HAP-1 (cell line): ENCODE measurements at regions not wholly inside any gene's neighbourhood (a gene's known extent, or its start where the extent isn't known, plus 50 kb on each side); places are given as distances from the start of the nearest gene placed in this dataset.

ENCODE experiments used
- DNase-seq, 2 experiments: peaks; one replicate each; pipeline ENCODE4 v3.0.0-alpha.2; 2016 to 2020; ENCODE audit warnings: low spot score in 2 of 2
- H3K27me3 ChIP-seq: fragments of 250-450 bp; sonication (Bioruptor Pico); 2 replicates; pipeline ENCODE4 v1.5.1; 2020; ENCODE audit warnings: low read depth, mild to moderate bottlenecking, moderate library complexity
- H3K36me3 ChIP-seq: fragments of 250-450 bp; sonication (Bioruptor Pico); replicated peaks from 2 replicates; pipeline ENCODE4 v1.5.1; 2020; ENCODE audit warnings: mild to moderate bottlenecking
- H3K4me1 ChIP-seq: fragments of 250-450 bp; sonication (Bioruptor Pico); 2 replicates; pipeline ENCODE4 v1.5.1; 2020; ENCODE audit warnings: mild to moderate bottlenecking
- H3K4me3 ChIP-seq: fragments of 250-450 bp; sonication (Bioruptor Pico); 2 replicates; pipeline ENCODE4 v1.5.1; 2020; ENCODE audit warnings: mild to moderate bottlenecking, moderate library complexity
- H3K9me3 ChIP-seq: fragments of 250-450 bp; sonication (Bioruptor Pico); 2 replicates; pipeline ENCODE4 v1.5.1; 2020; ENCODE audit warnings: mild to moderate bottlenecking, moderate library complexity
- in situ Hi-C: fragments of 300-500 bp; cut with MboI; formaldehyde crosslinking; loops from 3 replicates; pipeline ENCODE4 v1.14.3; 2020; ENCODE audit warnings: low sequenced_read_pairs, inconsistent platforms, mixed read lengths

GRCh38 chr13:106145997-106146864 lies 389.2 kb downstream of the EFNB2 start:
- H3K9me3 ChIP-seq: no peaks in the 10 kb centered on the region
- H3K4me3 ChIP-seq: no peak overlapping the region
- no peaks in the 10 kb centered on the region for H3K36me3 ChIP-seq
- H3K4me1 ChIP-seq: no peaks in the 10 kb centered on the region
- DNase-seq: no peak
- H3K27me3 ChIP-seq: no peaks in the 10 kb centered on the region
- in situ Hi-C loops: no loop called here

DNA sequence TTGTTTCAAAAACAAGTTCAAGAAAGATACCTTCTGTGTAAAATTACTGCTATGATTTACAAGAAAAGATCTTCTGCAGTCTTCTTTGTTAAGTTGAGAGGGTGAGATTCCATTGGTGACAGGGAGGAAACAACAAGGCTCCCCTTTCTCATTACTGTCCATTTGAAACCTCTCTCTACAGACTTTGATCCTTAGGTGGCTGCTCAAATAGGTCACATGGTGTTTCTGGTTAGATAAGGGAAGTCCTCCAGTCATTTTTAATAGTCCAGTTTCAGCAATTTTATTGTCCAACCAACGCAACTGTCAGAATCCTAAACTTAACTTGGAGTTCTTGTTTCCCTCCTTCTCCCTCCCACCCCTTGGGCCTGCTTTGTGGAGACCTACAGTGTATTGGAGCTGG lies 390.4 kb downstream of the EFNB2 start:
- DNase-seq: no peak
- H3K4me3 ChIP-seq: no peak overlapping the region
- H3K36me3 ChIP-seq: no peaks in the 10 kb centered on the region
- no peaks in the 10 kb centered on the region for H3K27me3 ChIP-seq
- in situ Hi-C loops: no loop called here
- no peaks in the 10 kb centered on the region for H3K4me1 ChIP-seq
- no peaks in the 10 kb centered on the region for H3K9me3 ChIP-seq

DNA sequence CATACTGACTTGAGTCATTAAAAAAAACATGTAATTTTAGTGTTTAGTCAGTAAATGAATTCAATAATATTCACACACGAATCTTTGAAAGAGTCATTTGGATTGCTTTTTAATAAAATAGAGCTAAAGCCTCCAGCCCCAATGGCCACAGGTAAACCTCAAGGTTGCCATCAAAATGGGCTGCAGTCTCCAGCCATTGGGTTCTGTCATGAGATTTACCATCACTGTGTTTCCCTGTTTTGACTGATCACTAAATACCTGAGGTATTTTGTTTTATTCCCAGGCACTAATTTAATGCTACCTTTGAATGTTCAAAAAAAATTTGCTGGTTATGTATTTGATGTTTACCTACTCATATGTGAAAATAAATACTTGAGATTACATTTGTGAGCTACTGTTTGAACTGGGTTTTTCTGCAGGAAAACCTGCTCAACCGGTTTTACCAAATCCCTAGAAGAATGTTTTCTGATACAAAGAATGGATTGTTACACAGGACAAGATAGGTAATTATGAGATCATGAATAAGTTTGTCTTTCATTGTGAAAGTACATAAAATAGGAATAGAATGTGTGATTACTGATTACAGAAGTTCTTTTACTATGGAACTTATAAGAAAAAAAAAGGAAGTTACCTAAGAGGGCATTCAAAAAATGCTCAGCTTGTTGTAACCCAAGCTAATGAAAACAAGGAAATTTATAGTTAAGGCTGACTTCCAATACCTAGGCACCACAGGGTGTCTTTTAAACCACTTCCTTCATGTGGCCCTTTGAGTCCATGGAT lies 391.3 kb downstream of the EFNB2 start:
- H3K4me1 ChIP-seq: no peaks in the 10 kb centered on the region
- in situ Hi-C loops: no loop called here
- no peaks in the 10 kb centered on the region for H3K36me3 ChIP-seq
- H3K4me3 ChIP-seq: no peak overlapping the region
- no peaks in the 10 kb centered on the region for H3K9me3 ChIP-seq
- no peak for DNase-seq
- H3K27me3 ChIP-seq: no peaks in the 10 kb centered on the region

GRCh38 chr13:106143392-106143791 lies 392.1 kb downstream of the EFNB2 start:
- no peaks in the 10 kb centered on the region for H3K9me3 ChIP-seq
- H3K4me1 ChIP-seq: no peaks in the 10 kb centered on the region
- no peak for DNase-seq
- H3K36me3 ChIP-seq: no peaks in the 10 kb centered on the region
- in situ Hi-C loops: no loop called here
- H3K27me3 ChIP-seq: 0 out of 2 replicates have a peak, but pooled peaks cover 2% of the 10 kb centered on the region
- H3K4me3 ChIP-seq: no peak overlapping the region

GRCh38 chr13:106140476-106140875 lies 395.0 kb downstream of the EFNB2 start:
- no peak overlapping the region for H3K4me3 ChIP-seq
- no peaks in the 10 kb centered on the region for H3K9me3 ChIP-seq
- H3K36me3 ChIP-seq: no peaks in the 10 kb centered on the region
- 0 out of 2 replicates have a peak, but pooled peaks cover 2% of the 10 kb centered on the region for H3K27me3 ChIP-seq
- no peaks in the 10 kb centered on the region for H3K4me1 ChIP-seq
- DNase-seq: no peak
- in situ Hi-C loops: no loop called here

DNA sequence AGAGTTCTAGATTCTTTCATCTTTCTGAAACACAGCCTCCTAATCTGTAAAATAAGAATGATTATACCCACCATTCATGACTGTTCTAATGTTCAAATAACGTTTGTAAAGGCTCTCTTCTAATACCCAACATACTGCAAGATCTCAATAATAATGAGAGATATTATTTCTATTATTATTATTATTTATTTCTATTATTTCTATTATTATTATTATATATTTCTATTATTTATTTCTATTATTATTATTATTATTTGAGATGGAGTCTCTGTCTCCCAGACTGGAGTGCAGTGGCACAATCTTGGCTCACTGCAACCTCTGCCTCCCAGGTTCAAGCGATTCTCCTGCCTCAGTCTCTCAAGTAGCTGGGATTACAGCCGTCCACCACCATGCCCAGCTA lies 395.5 kb downstream of the EFNB2 start:
- Histone ChIP-seq H3K9me3 (no peaks in the 10 kb centered on the region), H3K4me1 (no peaks in the 10 kb centered on the region), H3K4me3 (no peak overlapping the region), H3K36me3 (no peaks in the 10 kb centered on the region), H3K27me3 (0 out of 2 replicates have a peak, but pooled peaks cover 2% of the 10 kb centered on the region)
- DNase-seq: no peak
- in situ Hi-C loops: no loop called here

GRCh38 chr13:106139377-106139776 lies 396.1 kb downstream of the EFNB2 start:
- Histone ChIP-seq H3K4me1 (no peaks in the 10 kb centered on the region), H3K4me3 (no peak overlapping the region), H3K9me3 (no peaks in the 10 kb centered on the region), H3K27me3 (0 out of 2 replicates have a peak, but pooled peaks cover 2% of the 10 kb centered on the region), H3K36me3 (no peaks in the 10 kb centered on the region)
- DNase-seq: no peak
- in situ Hi-C loops: no loop called here

- no peaks in the 10 kb centered on the region for H3K4me1 ChIP-seq
- H3K27me3 ChIP-seq: 0 out of 2 replicates have a peak, but pooled peaks cover 2% of the 10 kb centered on the region
- no peak overlapping the region for H3K4me3 ChIP-seq
- in situ Hi-C loops: no loop called here
- no peak for DNase-seq
- H3K36me3 ChIP-seq: no peaks in the 10 kb centered on the region
- H3K9me3 ChIP-seq: no peaks in the 10 kb centered on the region
Measured at GRCh38 chr13:106138620-106139019, 396.8 kb downstream of the EFNB2 start.

DNA sequence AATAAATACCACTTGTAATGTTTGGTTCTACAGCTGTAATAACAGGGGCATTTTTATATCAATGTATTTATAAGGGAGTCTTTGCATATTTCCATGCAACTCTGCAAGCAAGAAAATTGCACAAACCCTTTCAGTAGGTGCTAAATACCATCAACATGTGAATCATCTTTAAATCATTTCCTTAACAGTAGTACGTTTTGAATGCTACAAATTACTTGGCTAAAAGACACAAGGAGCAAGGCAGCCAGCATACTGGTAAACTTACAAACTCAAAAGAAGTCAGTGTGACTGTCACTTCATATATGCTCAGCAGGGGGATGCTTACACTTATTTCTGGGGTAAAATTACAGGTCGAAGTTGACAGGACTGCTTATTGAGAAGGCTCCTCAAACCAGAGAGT lies 402.4 kb downstream of the EFNB2 start:
- no peaks in the 10 kb centered on the region for H3K27me3 ChIP-seq
- H3K36me3 ChIP-seq: no peaks in the 10 kb centered on the region
- no peaks in the 10 kb centered on the region for H3K4me1 ChIP-seq
- no peak overlapping the region for H3K4me3 ChIP-seq
- no peaks in the 10 kb centered on the region for H3K9me3 ChIP-seq
- in situ Hi-C loops: no loop called here
- no peak for DNase-seq

DNA sequence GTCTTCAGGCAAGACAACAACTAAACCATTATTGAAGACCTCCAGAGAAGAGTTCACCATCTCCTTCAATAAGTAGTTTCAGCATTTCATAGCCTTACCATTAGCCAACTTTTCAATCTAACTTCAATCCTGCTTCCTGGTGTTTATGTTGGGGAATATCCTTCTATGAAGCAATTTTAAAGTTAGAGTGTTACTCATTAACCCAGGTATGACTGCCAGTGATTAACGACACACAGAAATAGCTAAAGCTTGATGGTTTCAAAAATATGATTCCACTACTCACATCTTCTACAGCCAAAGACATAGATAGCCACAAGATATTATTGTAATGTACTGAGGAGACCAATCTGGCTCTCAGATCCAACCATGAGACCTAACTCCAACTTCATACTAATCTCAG lies 403.2 kb downstream of the EFNB2 start:
- Histone ChIP-seq H3K27me3 (no peaks in the 10 kb centered on the region), H3K4me3 (no peak overlapping the region), H3K4me1 (no peaks in the 10 kb centered on the region), H3K9me3 (no peaks in the 10 kb centered on the region), H3K36me3 (no peaks in the 10 kb centered on the region)
- in situ Hi-C loops: no loop called here
- no peak for DNase-seq

- in situ Hi-C loops: no loop called here
- Histone ChIP-seq H3K27me3 (no peaks in the 10 kb centered on the region), H3K4me1 (no peaks in the 10 kb centered on the region)
Measured at GRCh38 chr13:106129993-106130392, 405.5 kb downstream of the EFNB2 start.

DNA sequence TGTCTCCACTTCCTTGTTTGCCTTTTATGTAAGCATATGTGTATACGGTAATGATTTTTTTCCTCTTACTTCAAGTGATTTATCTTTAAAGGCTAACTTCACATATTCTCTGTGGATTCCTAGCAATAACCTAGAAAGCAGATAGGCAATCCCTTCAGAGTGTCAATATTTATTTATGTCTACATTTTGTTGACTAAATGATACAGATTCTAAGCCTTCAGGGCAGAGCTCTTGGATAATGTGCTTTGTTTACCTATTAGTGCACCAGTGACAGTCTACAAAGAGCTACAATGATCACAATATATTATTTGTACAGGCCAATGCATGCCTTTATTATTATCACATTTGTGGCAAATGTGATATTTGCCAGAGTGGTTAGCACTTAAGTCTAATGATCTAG lies 406.2 kb downstream of the EFNB2 start:
- Histone ChIP-seq H3K4me3 (no peak overlapping the region), H3K27me3 (no peaks in the 10 kb centered on the region), H3K9me3 (no peaks in the 10 kb centered on the region), H3K36me3 (no peaks in the 10 kb centered on the region), H3K4me1 (no peaks in the 10 kb centered on the region)
- in situ Hi-C loops: no loop called here
- DNase-seq: no peak

More at GRCh38 chr13:106129993-106130392, 405.5 kb downstream of the EFNB2 start:
- Histone ChIP-seq H3K4me3 (no peak overlapping the region), H3K36me3 (no peaks in the 10 kb centered on the region), H3K9me3 (no peaks in the 10 kb centered on the region)
- DNase-seq: no peak

DNA sequence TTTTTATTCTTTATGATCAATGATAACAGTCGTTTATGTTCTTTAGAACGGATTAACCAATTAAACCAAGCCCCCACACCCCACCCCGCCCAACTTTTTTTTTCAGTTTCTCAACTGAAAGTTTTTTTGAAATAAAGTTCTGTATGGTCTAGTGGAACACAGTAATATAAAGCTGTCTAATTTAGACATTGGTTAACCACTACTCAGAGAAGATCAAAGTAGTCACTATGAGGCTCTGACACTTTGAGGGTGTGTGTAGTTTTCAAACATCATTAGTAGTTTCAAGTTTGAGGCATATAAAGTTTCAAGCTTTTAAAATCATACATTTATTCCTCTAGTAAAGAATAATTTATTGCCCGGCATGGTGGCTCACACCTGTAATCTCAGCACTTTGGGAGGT lies 413.2 kb downstream of the EFNB2 start:
- Histone ChIP-seq H3K4me1 (no peaks in the 10 kb centered on the region), H3K4me3 (no peak overlapping the region), H3K36me3 (no peaks in the 10 kb centered on the region), H3K27me3 (0 out of 2 replicates have a peak, but pooled peaks cover 3% of the 10 kb centered on the region), H3K9me3 (no peaks in the 10 kb centered on the region)
- DNase-seq: no peak
- in situ Hi-C loops: no loop called here

GRCh38 chr13:106121173-106121754 lies 414.2 kb downstream of the EFNB2 start:
- Histone ChIP-seq H3K9me3 (no peaks in the 10 kb centered on the region), H3K36me3 (no peaks in the 10 kb centered on the region), H3K4me3 (no peak overlapping the region), H3K4me1 (no peaks in the 10 kb centered on the region; the same call in 1 of the 2 replicates), H3K27me3 (0 out of 2 replicates have a peak, but pooled peaks cover 3% of the 10 kb centered on the region)
- in situ Hi-C loops: no loop called here
- DNase-seq: no peak
